ENCODE measurements at regions not wholly inside any gene's neighbourhood (a gene's known extent, or its start where the extent isn't known, plus 50 kb on each side); places are given as distances from the start of the nearest gene placed in this dataset.

DNA sequence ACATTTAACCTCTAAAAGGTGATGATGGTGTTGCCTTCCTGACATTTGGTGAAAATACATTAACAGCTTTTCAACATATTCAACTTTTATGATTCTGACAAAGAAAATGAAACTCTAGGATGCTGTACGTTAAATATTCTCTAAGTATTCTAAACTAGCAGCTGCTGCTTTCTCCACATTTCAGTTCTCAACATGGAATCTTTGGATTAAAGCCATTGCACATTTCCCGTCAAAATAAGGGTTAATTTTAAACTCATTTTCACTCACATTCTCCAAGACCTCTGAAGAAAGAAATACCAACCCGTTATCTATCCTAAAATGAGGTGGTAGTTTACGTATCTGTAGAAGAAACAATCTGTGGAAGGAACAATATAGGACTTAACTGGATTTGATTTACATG lies 655.7 kb upstream of the ARPP21 start:
- DNase-seq (ENCODE audit: low read depth) = no peak
- TF ChIP-seq, protein P1, sequence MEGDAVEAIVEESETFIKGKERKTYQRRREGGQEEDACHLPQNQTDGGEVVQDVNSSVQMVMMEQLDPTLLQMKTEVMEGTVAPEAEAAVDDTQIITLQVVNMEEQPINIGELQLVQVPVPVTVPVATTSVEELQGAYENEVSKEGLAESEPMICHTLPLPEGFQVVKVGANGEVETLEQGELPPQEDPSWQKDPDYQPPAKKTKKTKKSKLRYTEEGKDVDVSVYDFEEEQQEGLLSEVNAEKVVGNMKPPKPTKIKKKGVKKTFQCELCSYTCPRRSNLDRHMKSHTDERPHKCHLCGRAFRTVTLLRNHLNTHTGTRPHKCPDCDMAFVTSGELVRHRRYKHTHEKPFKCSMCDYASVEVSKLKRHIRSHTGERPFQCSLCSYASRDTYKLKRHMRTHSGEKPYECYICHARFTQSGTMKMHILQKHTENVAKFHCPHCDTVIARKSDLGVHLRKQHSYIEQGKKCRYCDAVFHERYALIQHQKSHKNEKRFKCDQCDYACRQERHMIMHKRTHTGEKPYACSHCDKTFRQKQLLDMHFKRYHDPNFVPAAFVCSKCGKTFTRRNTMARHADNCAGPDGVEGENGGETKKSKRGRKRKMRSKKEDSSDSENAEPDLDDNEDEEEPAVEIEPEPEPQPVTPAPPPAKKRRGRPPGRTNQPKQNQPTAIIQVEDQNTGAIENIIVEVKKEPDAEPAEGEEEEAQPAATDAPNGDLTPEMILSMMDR (IDR thresholded peaks at IDR 0.05; ENCODE audit: insufficient read depth, low read depth, low read length, missing control alignments) = no peak

GRCh38 chr3:34988296-34988695 lies 651.0 kb upstream of the ARPP21 start:
- TF ChIP-seq, protein P1 (IDR thresholded peaks at IDR 0.05; ENCODE audit: insufficient read depth, low read depth, low read length, missing control alignments) = no peak
- DNase-seq (ENCODE audit: low read depth) = no peak
- no peak overlapping the region for H3K4me3 ChIP-seq (ENCODE audit: low read length)

More for the DNA sequence above, 655.7 kb upstream of the ARPP21 start:
- no peak overlapping the region for H3K4me3 ChIP-seq (ENCODE audit: low read length)

DNA sequence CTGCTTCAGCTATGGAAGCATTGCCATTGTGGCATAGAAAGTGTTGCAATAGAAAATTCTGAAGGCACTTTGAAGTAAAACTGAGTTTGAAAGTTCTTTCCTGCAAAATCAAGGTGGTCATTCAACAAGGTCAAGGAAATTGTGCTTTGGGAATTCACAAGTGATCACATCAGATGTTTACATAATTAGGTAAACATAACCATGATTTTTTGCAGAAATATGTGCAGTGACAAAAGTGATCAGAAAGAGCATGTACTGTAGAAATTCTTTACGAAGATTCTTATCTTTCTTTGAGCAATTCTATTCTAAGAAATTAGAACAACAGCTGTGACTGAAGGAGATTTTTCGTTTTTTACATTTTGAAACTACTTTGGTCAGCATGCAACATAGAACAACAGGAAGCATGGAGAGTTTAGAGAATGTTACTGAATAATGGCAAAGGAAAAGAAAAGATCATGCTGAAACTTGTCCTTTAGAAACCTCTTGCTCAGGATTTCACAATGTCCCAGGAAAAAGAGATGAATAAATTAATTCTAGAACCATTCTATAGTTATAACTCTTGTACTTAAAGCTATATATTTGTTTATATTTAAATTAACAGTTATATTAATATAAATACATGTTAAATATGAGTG lies 643.4 kb upstream of the ARPP21 start:
- DNase-seq (ENCODE audit: low read depth) = peak; percentile 45
- TF ChIP-seq, protein P1 (IDR thresholded peaks at IDR 0.05; ENCODE audit: insufficient read depth, low read depth, low read length, missing control alignments) = no peak
- H3K4me3 ChIP-seq (ENCODE audit: low read length) = no peak overlapping the region

GRCh38 chr3:34998902-34999301 lies 640.4 kb upstream of the ARPP21 start:
- TF ChIP-seq, protein P1 (IDR thresholded peaks at IDR 0.05; ENCODE audit: insufficient read depth, low read depth, low read length, missing control alignments) = no peak
- no peak overlapping the region for H3K4me3 ChIP-seq (ENCODE audit: low read length)
- peak; percentile 4 for DNase-seq (ENCODE audit: low read depth)

GRCh38 chr3:35012214-35012613 lies 627.1 kb upstream of the ARPP21 start:
- DNase-seq (ENCODE audit: low read depth) = no peak
- no peak overlapping the region for H3K4me3 ChIP-seq (ENCODE audit: low read length)
- TF ChIP-seq, protein P1 (IDR thresholded peaks at IDR 0.05; ENCODE audit: insufficient read depth, low read depth, low read length, missing control alignments) = no peak

GRCh38 chr3:35028157-35028556 lies 611.2 kb upstream of the ARPP21 start:
- no peak for DNase-seq (ENCODE audit: low read depth)
- H3K4me3 ChIP-seq (ENCODE audit: low read length) = no peak overlapping the region
- TF ChIP-seq, protein P1 (IDR thresholded peaks at IDR 0.05; ENCODE audit: insufficient read depth, low read depth, low read length, missing control alignments) = no peak
